ENCODE measurements at regions not wholly inside any gene's neighbourhood (a gene's known extent, or its start where the extent isn't known, plus 50 kb on each side); places are given as distances from the start of the nearest gene placed in this dataset.

GRCh38 chr18:24538414-24539264 lies 78.2 kb downstream of the HRH4 start:
- DNase-seq (ENCODE audit: low read depth) = no peak
- no peak overlapping the region for H3K4me3 ChIP-seq (replicated peaks; ENCODE audit: low read depth, low read length)
- no peak for TF ChIP-seq CTCF (IDR thresholded peaks at IDR 0.05; ENCODE audit: low read length, missing control alignments)

- H3K4me3 ChIP-seq (replicated peaks; ENCODE audit: low read depth, low read length) = no peak overlapping the region
- DNase-seq (ENCODE audit: low read depth) = no peak
- TF ChIP-seq CTCF (IDR thresholded peaks at IDR 0.05; ENCODE audit: low read length, missing control alignments) = no peak
Observed at GRCh38 chr18:24539866-24540617, 79.6 kb downstream of the HRH4 start.

GRCh38 chr18:24540896-24541295 lies 80.5 kb downstream of the HRH4 start:
- no peak for DNase-seq (ENCODE audit: low read depth)
- H3K4me3 ChIP-seq (replicated peaks; ENCODE audit: low read depth, low read length) = no peak overlapping the region
- no peak for TF ChIP-seq CTCF (IDR thresholded peaks at IDR 0.05; ENCODE audit: low read length, missing control alignments)

GRCh38 chr18:24543086-24543794 lies 82.8 kb downstream of the HRH4 start:
- no peak for TF ChIP-seq CTCF (IDR thresholded peaks at IDR 0.05; ENCODE audit: low read length, missing control alignments)
- no peak for DNase-seq (ENCODE audit: low read depth)

GRCh38 chr18:24543795-24544498 lies 83.5 kb downstream of the HRH4 start:
- H3K4me3 ChIP-seq (replicated peaks; ENCODE audit: low read depth, low read length) = no peak overlapping the region
- peak; percentile 36 for TF ChIP-seq CTCF (IDR thresholded peaks at IDR 0.05; ENCODE audit: low read length, missing control alignments)
- peak; percentile 51 for DNase-seq (ENCODE audit: low read depth)

More at GRCh38 chr18:24543086-24543794, 82.8 kb downstream of the HRH4 start:
- H3K4me3 ChIP-seq (replicated peaks; ENCODE audit: low read depth, low read length) = no peak overlapping the region

GRCh38 chr18:24544949-24545348 lies 84.5 kb downstream of the HRH4 start:
- no peak for TF ChIP-seq CTCF (IDR thresholded peaks at IDR 0.05; ENCODE audit: low read length, missing control alignments)
- no peak overlapping the region for H3K4me3 ChIP-seq (replicated peaks; ENCODE audit: low read depth, low read length)
- no peak for DNase-seq (ENCODE audit: low read depth)

Measured in fibroblast of pulmonary artery (primary cell).